Esophagus muscularis mucosa (tissue), 4 donors: ENCODE measurements at regions not wholly inside any gene's neighbourhood (a gene's known extent, or its start where the extent isn't known, plus 50 kb on each side); places are given as distances from the start of the nearest gene placed in this dataset.

Experiments used
- DNase-seq: peaks from one replicate; pipeline ENCODE4 v3.0.0-alpha.2; 2017; ENCODE audit errors: extremely low spot score
- H3K27ac ChIP-seq, 4 donors: fragments of 200-600 bp; sonication (generic); replicated peaks in 1 of 4; 1 replicate in 3 of 4; 2 replicates in 1 of 4; pipeline ENCODE4 v1.5.1; 2016 to 2019; ENCODE audit warnings: mild to moderate bottlenecking in 1 of 4
- H3K27me3 ChIP-seq, 4 donors: fragments of 200-600 bp; sonication (generic); one replicate each; pipeline versions ENCODE4 v1.5.1 to v1.6.0; 2016 to 2019
- H3K36me3 ChIP-seq, 4 donors: fragments of 200-600 bp; sonication (generic); one replicate each; pipeline ENCODE4 v1.5.1; 2016 to 2019
- H3K4me1 ChIP-seq, 4 donors: fragments of 200-600 bp; sonication (generic); one replicate each; pipeline ENCODE4 v1.5.1; 2016 to 2019
- H3K4me3 ChIP-seq, 4 donors: fragments of 200-600 bp; sonication (generic); 1 replicate in 2 of 4; 2 replicates in 2 of 4; pipeline ENCODE4 v1.5.1; 2016 to 2019; ENCODE audit warnings: mild to moderate bottlenecking in 4 of 4, moderate library complexity in 1 of 4
- H3K9me3 ChIP-seq, 4 donors: fragments of 200-600 bp; sonication (generic); 1 replicate in 3 of 4; 2 replicates in 1 of 4; pipeline ENCODE4 v1.5.1; 2016 to 2019
- CTCF ChIP-seq, 3 experiments: fragments of 200-600 bp in 2 of 3; fragments of 450-650 bp in 1 of 3; sonication (generic) in 2 of 3; IDR thresholded peaks; one replicate each; pipeline ENCODE4 v1.5.1; 2017 to 2019; ENCODE audit warnings: antibody characterized with exemption in 3 of 3, mild to moderate bottlenecking in 2 of 3, moderate library complexity in 1 of 3
- EP300 ChIP-seq: sonication (generic); formaldehyde crosslinking; IDR thresholded peaks from one replicate; pipeline ENCODE4 v1.6.1; 2017; ENCODE audit warnings: antibody characterized with exemption
- POLR2A ChIP-seq: fragments of 450-650 bp; IDR thresholded peaks from one replicate; pipeline ENCODE4 v1.6.1; 2017; ENCODE audit warnings: antibody characterized with exemption, moderate library complexity, mild to moderate bottlenecking, low read depth
- POLR2AphosphoS5 ChIP-seq, 2 donors: sonication (generic); formaldehyde crosslinking; IDR thresholded peaks; one replicate each; pipeline ENCODE4 v1.6.1; 2017; ENCODE audit warnings: antibody characterized with exemption in 2 of 2
- WGBS: methylation state at CpG from one replicate; pipeline ENCODE4 v1.1.5; 2018; 5-methylcytosine and 5-hydroxymethylcytosine counted together
- intact Hi-C: fragments of 100-400 bp; cut with DNase I; formaldehyde crosslinking; loops from one replicate; pipeline ENCODE4 v1.15.1; 2023

GRCh38 chr21:18148401-18148800 is 96.2 kb upstream of the CHODL start:
- no peaks in the 10 kb centered on the region for H3K27me3 ChIP-seq
- no peak for TF ChIP-seq CTCF (IDR thresholded peaks at IDR 0.05)
- TF ChIP-seq EP300 = no peak
- no peak for TF ChIP-seq POLR2A
- TF ChIP-seq POLR2AphosphoS5 (IDR thresholded peaks at IDR 0.05) = no peak
- no peaks in the 10 kb centered on the region for H3K4me1 ChIP-seq
- no peaks in the 10 kb centered on the region for H3K9me3 ChIP-seq
- no peak for DNase-seq
- H3K36me3 ChIP-seq = no peaks in the 10 kb centered on the region
- no peak overlapping the region for H3K27ac ChIP-seq
- intact Hi-C loops = no loop called here
- no peak overlapping the region for H3K4me3 ChIP-seq

- Histone ChIP-seq H3K36me3 (no peaks in the 10 kb centered on the region), H3K4me1 (no peaks in the 10 kb centered on the region), H3K9me3 (no peaks in the 10 kb centered on the region), H3K27ac (no peak overlapping the region), H3K4me3 (no peak overlapping the region), H3K27me3 (no peaks in the 10 kb centered on the region)
- intact Hi-C loops = no loop called here
- DNase-seq = no peak
- TF ChIP-seq EP300 (no peak), POLR2A (no peak), POLR2AphosphoS5 (IDR thresholded peaks at IDR 0.05) (no peak), CTCF (IDR thresholded peaks at IDR 0.05) (no peak)
- 48% methylated on average over 3 of the region's 3 CpGs for WGBS
Observed at GRCh38 chr21:18147678-18148077, 97.0 kb upstream of the CHODL start.

- Histone ChIP-seq H3K4me1 (no peaks in the 10 kb centered on the region), H3K9me3 (no peaks in the 10 kb centered on the region), H3K36me3 (no peaks in the 10 kb centered on the region), H3K27ac (no peak overlapping the region), H3K4me3 (no peak overlapping the region), H3K27me3 (no peaks in the 10 kb centered on the region)
- no peak for TF ChIP-seq CTCF (IDR thresholded peaks at IDR 0.05)
- TF ChIP-seq POLR2AphosphoS5 (IDR thresholded peaks at IDR 0.05) = no peak
- no peak for TF ChIP-seq EP300
- TF ChIP-seq POLR2A = no peak
- intact Hi-C loops = no loop called here
- no peak for DNase-seq
Observed at GRCh38 chr21:18146820-18147219, 97.8 kb upstream of the CHODL start.

- Histone ChIP-seq H3K9me3 (no peaks in the 10 kb centered on the region), H3K36me3 (no peaks in the 10 kb centered on the region), H3K4me3 (no peak overlapping the region), H3K4me1 (no peaks in the 10 kb centered on the region), H3K27ac (no peak overlapping the region), H3K27me3 (no peaks in the 10 kb centered on the region)
- intact Hi-C loops = no loop called here
- DNase-seq = no peak
- TF ChIP-seq EP300 (no peak), POLR2A (no peak), POLR2AphosphoS5 (IDR thresholded peaks at IDR 0.05) (no peak), CTCF (IDR thresholded peaks at IDR 0.05) (no peak)
- 83% methylated on average over 3 of the region's 3 CpGs for WGBS
Observed at GRCh38 chr21:18144339-18144738, 100.3 kb upstream of the CHODL start.

- TF ChIP-seq CTCF (IDR thresholded peaks at IDR 0.05) = no peak
- TF ChIP-seq POLR2AphosphoS5 (IDR thresholded peaks at IDR 0.05) = no peak
- TF ChIP-seq EP300 = no peak
- no peak for TF ChIP-seq POLR2A
- no peaks in the 10 kb centered on the region for H3K27me3 ChIP-seq
- no peak overlapping the region for H3K4me3 ChIP-seq
- no peak for DNase-seq
- intact Hi-C loops = no loop called here
- H3K4me1 ChIP-seq = no peaks in the 10 kb centered on the region
- H3K27ac ChIP-seq = no peak overlapping the region
- no peaks in the 10 kb centered on the region for H3K36me3 ChIP-seq
- no peaks in the 10 kb centered on the region for H3K9me3 ChIP-seq
Observed at GRCh38 chr21:18142655-18143054, 102.0 kb upstream of the CHODL start.
